IMR-90 (cell line): ENCODE measurements at regions not wholly inside any gene's neighbourhood (a gene's known extent, or its start where the extent isn't known, plus 50 kb on each side); places are given as distances from the start of the nearest gene placed in this dataset.

Experiments
- ATAC-seq: fragments of 200-7000 bp; cut with Tn5 transposase; 2 replicates; pipeline ENCODE4 v1.9.1; 2020; ENCODE audit warnings: low read depth, mild to moderate bottlenecking, moderate library complexity
- BruUV-seq: library from RNA; stranded (reverse); fragments of 400-500 nt; replicated peaks from 2 replicates; lab custom pipeline; 2021; lab: Mats Ljungman, UMichigan
- CTCF ChIA-PET: fragments of 300-600 bp; formaldehyde crosslinking; extraction: SDS; loops from one replicate; lab custom pipeline; 2021; ENCODE audit warnings: antibody characterized with exemption; lab: Yijun Ruan, JAX
- POLR2A ChIA-PET: fragments of 300-600 bp; sonication (Branson Sonifier 250); formaldehyde crosslinking; loops from one replicate; lab custom pipeline; 2022; ENCODE audit warnings: antibody characterized with exemption; ENCODE audit not compliant: unreplicated experiment; lab: Charles Lee
- DNase-seq: peaks from one replicate; pipeline ENCODE4 v3.0.0; 2013
- H2AFZ ChIP-seq: replicated peaks from 2 replicates; pipeline ENCODE3; 2013; ENCODE audit warnings: low read length, mild to moderate bottlenecking; ENCODE audit not compliant: poor library complexity
- H2AK5ac ChIP-seq: 2 replicates; pipeline ENCODE4 v1.6.1; 2013; ENCODE audit warnings: low read depth, low read length, inconsistent platforms
- H2AK9ac ChIP-seq: replicated peaks from 2 replicates; pipeline ENCODE3; 2013; ENCODE audit warnings: mild to moderate bottlenecking, low read depth, low read length, moderate library complexity; ENCODE audit not compliant: poor library complexity
- H2BK120ac ChIP-seq: 2 replicates; pipeline ENCODE4 v1.6.1; 2013; ENCODE audit warnings: low read depth, low read length, inconsistent platforms
- H2BK15ac ChIP-seq: 3 replicates; pipeline ENCODE4 v1.6.1; 2013; ENCODE audit warnings: low read depth, low read length, inconsistent platforms
- H2BK20ac ChIP-seq: 2 replicates; pipeline ENCODE4 v1.6.1; 2013; ENCODE audit warnings: low read depth, mild to moderate bottlenecking, inconsistent platforms, low read length, moderate library complexity
- H2BK5ac ChIP-seq: 2 replicates; pipeline ENCODE4 v1.6.1; 2013; ENCODE audit warnings: mild to moderate bottlenecking, low read depth, low read length, inconsistent platforms; ENCODE audit not compliant: poor library complexity, severe bottlenecking
- H3K14ac ChIP-seq: replicated peaks from 2 replicates; pipeline ENCODE4 v1.6.1; 2013; ENCODE audit warnings: low read depth, low read length, inconsistent platforms
- H3K18ac ChIP-seq: 2 replicates; pipeline ENCODE4 v1.6.1; 2013; ENCODE audit warnings: low read depth, low read length, control low read depth
- H3K23ac ChIP-seq: 2 replicates; pipeline ENCODE4 v1.6.1; 2013; ENCODE audit warnings: low read depth, low read length, inconsistent platforms
- H3K27ac ChIP-seq: 2 replicates; pipeline ENCODE4 v1.5.1; 2013; ENCODE audit warnings: mild to moderate bottlenecking, control low read depth, low read length; ENCODE audit not compliant: insufficient read depth
- H3K27me3 ChIP-seq: 2 replicates; pipeline ENCODE4 v1.6.1; 2013; ENCODE audit warnings: low read length; ENCODE audit not compliant: control insufficient read depth, insufficient read depth
- H3K36me3 ChIP-seq: 2 replicates; pipeline ENCODE4 v1.6.1; 2013; ENCODE audit warnings: low read length, mixed read lengths; ENCODE audit not compliant: control insufficient read depth, insufficient read depth
- H3K4ac ChIP-seq: 2 replicates; pipeline ENCODE4 v1.6.1; 2013; ENCODE audit warnings: low read depth, low read length, inconsistent platforms
- H3K4me1 ChIP-seq: 2 replicates; pipeline ENCODE4 v1.6.1; 2013; ENCODE audit warnings: low read length, mixed read lengths; ENCODE audit not compliant: control insufficient read depth, insufficient read depth
- H3K4me2 ChIP-seq: 2 replicates; pipeline ENCODE4 v1.6.1; 2013; ENCODE audit warnings: low read depth, mild to moderate bottlenecking, control low read depth, low read length, moderate library complexity
- H3K4me3 ChIP-seq: 2 replicates; pipeline ENCODE4 v1.5.1; 2013; ENCODE audit warnings: low read depth, mild to moderate bottlenecking, control low read depth, low read length, moderate library complexity; ENCODE audit not compliant: insufficient read depth
- H3K56ac ChIP-seq: 2 replicates; pipeline ENCODE4 v1.6.1; 2013; ENCODE audit warnings: low read length, inconsistent platforms; ENCODE audit not compliant: insufficient read depth; ENCODE audit errors: extremely low read depth
- H3K79me1 ChIP-seq, 2 experiments: 2 replicates each; pipeline ENCODE4 v1.6.1; 2013; ENCODE audit warnings: low read length in 2 of 2, inconsistent platforms in 1 of 2, low read depth in 1 of 2
- H3K9ac ChIP-seq: 2 replicates; pipeline ENCODE4 v1.6.1; 2013; ENCODE audit warnings: low read depth, low read length, control low read depth
- H3K9me1 ChIP-seq: 2 replicates; pipeline ENCODE4 v1.6.1; 2013; ENCODE audit warnings: low read length, inconsistent platforms; ENCODE audit not compliant: insufficient read depth
- H3K9me3 ChIP-seq: 2 replicates; pipeline ENCODE4 v1.6.1; 2013; ENCODE audit warnings: low read length; ENCODE audit not compliant: control insufficient read depth, insufficient read depth
- H4K20me1 ChIP-seq: 2 replicates; pipeline ENCODE4 v1.6.1; 2013; ENCODE audit warnings: low read length, inconsistent platforms; ENCODE audit not compliant: insufficient read depth
- H4K5ac ChIP-seq: 2 replicates; pipeline ENCODE4 v1.6.1; 2013; ENCODE audit warnings: mild to moderate bottlenecking, low read depth, low read length, control low read depth
- H4K8ac ChIP-seq, 2 experiments: 2 replicates each; pipeline ENCODE4 v1.6.1; 2013; ENCODE audit warnings: low read depth in 2 of 2, low read length in 2 of 2, control low read depth in 1 of 2, inconsistent platforms in 1 of 2
- H4K91ac ChIP-seq: 2 replicates; pipeline ENCODE4 v1.6.1; 2013; ENCODE audit warnings: low read depth, low read length, inconsistent platforms; ENCODE audit not compliant: insufficient read depth
- BHLHE40 ChIP-seq: fragments of 150-350 bp; IDR thresholded peaks from 2 replicates; pipeline ENCODE4 v1.6.1; 2016; ENCODE audit warnings: mild to moderate bottlenecking, low read depth, low read length
- CEBPB ChIP-seq: IDR thresholded peaks from 2 replicates; pipeline ENCODE4 v1.6.1; 2012; ENCODE audit warnings: low read depth, low read length, improper control_type of control experiment
- FOS ChIP-seq: fragments of 150-350 bp; IDR thresholded peaks from 2 replicates; pipeline ENCODE4 v1.6.1; 2016; ENCODE audit warnings: low read depth, low read length
- MAFK ChIP-seq: IDR thresholded peaks from 2 replicates; pipeline ENCODE4 v1.6.1; 2012; ENCODE audit warnings: low read depth, low read length, improper control_type of control experiment
- MAZ ChIP-seq: IDR thresholded peaks from 2 replicates; pipeline ENCODE4 v1.6.1; 2012; ENCODE audit warnings: low read depth, mild to moderate bottlenecking, low read length, improper control_type of control experiment, moderate library complexity, borderline replicate concordance
- MXI1 ChIP-seq: IDR thresholded peaks from 2 replicates; pipeline ENCODE4 v1.6.1; 2012; ENCODE audit warnings: low read depth, mild to moderate bottlenecking, low read length, moderate library complexity, borderline replicate concordance
- NFE2L2 ChIP-seq: fragments of 150-350 bp; IDR thresholded peaks from 2 replicates; pipeline ENCODE4 v1.6.1; 2016; ENCODE audit warnings: low read depth, mild to moderate bottlenecking, low read length
- POLR2A ChIP-seq: IDR thresholded peaks from 2 replicates; pipeline ENCODE4 v1.6.1; 2012; ENCODE audit warnings: mild to moderate bottlenecking, low read depth, low read length
- RAD21 ChIP-seq: IDR thresholded peaks from 2 replicates; pipeline ENCODE4 v1.6.1; 2012; ENCODE audit warnings: low read length, improper control_type of control experiment
- RCOR1 ChIP-seq: IDR thresholded peaks from 2 replicates; pipeline ENCODE4 v1.6.1; 2012; ENCODE audit warnings: mild to moderate bottlenecking, low read length, improper control_type of control experiment; ENCODE audit not compliant: insufficient replicate concordance
- RFX5 ChIP-seq: IDR thresholded peaks from 2 replicates; pipeline ENCODE4 v1.8.0; 2012; ENCODE audit warnings: low read depth, mild to moderate bottlenecking, low read length, moderate library complexity
- SMC3 ChIP-seq: fragments of 150-350 bp; IDR thresholded peaks from 2 replicates; pipeline ENCODE4 v1.6.1; 2016; ENCODE audit warnings: low read depth, mild to moderate bottlenecking, antibody characterized with exemption, low read length, moderate library complexity
- WGBS, 2 experiments: methylation state at CpG; one replicate each; pipeline versions ENCODE4 v1.1.5 to v1.1.7; 2013; ENCODE audit warnings: missing lambda C conversion rate in 2 of 2; ENCODE audit not compliant: insufficient read length in 1 of 2; ENCODE audit errors: extremely low coverage in 2 of 2; 5-methylcytosine and 5-hydroxymethylcytosine counted together
- dilution Hi-C: fragments of 300-500 bp; cut with HindIII; formaldehyde crosslinking; loops from one replicate; pipeline ENCODE4 v1.14.3; 2018; ENCODE audit warnings: low sequenced_read_pairs; ENCODE audit not compliant: unreplicated experiment
- in situ Hi-C: fragments of 300-500 bp; cut with MboI; formaldehyde crosslinking; loops from 3 replicates; pipeline ENCODE4 v1.14.3; 2019; ENCODE audit warnings: low sequenced_read_pairs, inconsistent platforms, mixed read lengths
- intact Hi-C: fragments of 100-400 bp; cut with micrococcal nuclease; formaldehyde crosslinking; loops from 2 replicates; pipeline ENCODE4 v1.10.0; 2022
- TF ChIP-seq, protein P1 (sequence below): conservative IDR thresholded peaks from 2 replicates; pipeline ENCODE4 v1.5.1; 2012; ENCODE audit warnings: mild to moderate bottlenecking, low read depth, low read length, improper control_type of control experiment
- TF ChIP-seq, protein P2 (sequence below): fragments of 150-350 bp; IDR thresholded peaks from 2 replicates; pipeline ENCODE4 v1.6.1; 2017; ENCODE audit warnings: mild to moderate bottlenecking, antibody characterized with exemption, low read length, low read depth
- TF ChIP-seq, protein P3 (sequence below): fragments of 150-350 bp; IDR thresholded peaks from 2 replicates; pipeline ENCODE4 v1.6.1; 2016; ENCODE audit warnings: low read depth, mild to moderate bottlenecking, low read length, moderate library complexity, borderline replicate concordance

DNA sequence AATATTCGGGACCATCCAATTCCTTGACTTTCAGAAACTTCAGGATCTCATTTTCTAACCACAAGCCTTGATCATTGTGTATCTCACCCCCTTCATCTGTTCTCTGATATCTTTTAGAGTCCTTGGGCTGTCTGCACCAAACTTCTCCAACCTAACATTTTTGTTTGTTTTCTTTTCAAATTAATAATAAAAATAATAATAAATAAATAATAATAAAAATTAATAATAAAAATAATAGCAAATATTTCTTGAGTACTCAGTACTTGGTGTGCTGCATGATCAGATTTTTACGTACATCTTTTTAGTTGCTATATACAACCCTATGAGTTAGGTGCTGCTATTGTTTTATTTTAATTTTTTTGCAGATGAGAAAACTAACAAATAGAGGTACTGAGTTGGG, 70.2 kb upstream of the TPRG1 start:
- H4K20me1 ChIP-seq = no peaks in the 10 kb centered on the region
- no TSS peak for BruUV-seq
- H4K5ac ChIP-seq = no peak overlapping the region
- peaks cover 4% of the 10 kb centered on the region for H3K27me3 ChIP-seq
- DNase-seq (no peak), ATAC-seq (no peak)
- no peaks in the 10 kb centered on the region for H3K9me1 ChIP-seq
- H3K4me1 ChIP-seq = no peaks in the 10 kb centered on the region
- WGBS, 2 experiments = no CpG with 5 or more reads among the region's 2 CpGs
- no peaks in the 10 kb centered on the region for H3K9me3 ChIP-seq
- H3K36me3 ChIP-seq = no peaks in the 10 kb centered on the region
- H2AK5ac ChIP-seq = no peak overlapping the region
- no peak overlapping the region for H2BK120ac ChIP-seq
- dilution Hi-C loops (no loop called here), intact Hi-C loops (no loop called here), in situ Hi-C loops (no loop called here)
- no peak overlapping the region for H3K14ac ChIP-seq
- TF ChIP-seq CEBPB = no peak
- TF ChIP-seq RCOR1 = no peak
- no peak for TF ChIP-seq SMC3
- TF ChIP-seq, protein P1, sequence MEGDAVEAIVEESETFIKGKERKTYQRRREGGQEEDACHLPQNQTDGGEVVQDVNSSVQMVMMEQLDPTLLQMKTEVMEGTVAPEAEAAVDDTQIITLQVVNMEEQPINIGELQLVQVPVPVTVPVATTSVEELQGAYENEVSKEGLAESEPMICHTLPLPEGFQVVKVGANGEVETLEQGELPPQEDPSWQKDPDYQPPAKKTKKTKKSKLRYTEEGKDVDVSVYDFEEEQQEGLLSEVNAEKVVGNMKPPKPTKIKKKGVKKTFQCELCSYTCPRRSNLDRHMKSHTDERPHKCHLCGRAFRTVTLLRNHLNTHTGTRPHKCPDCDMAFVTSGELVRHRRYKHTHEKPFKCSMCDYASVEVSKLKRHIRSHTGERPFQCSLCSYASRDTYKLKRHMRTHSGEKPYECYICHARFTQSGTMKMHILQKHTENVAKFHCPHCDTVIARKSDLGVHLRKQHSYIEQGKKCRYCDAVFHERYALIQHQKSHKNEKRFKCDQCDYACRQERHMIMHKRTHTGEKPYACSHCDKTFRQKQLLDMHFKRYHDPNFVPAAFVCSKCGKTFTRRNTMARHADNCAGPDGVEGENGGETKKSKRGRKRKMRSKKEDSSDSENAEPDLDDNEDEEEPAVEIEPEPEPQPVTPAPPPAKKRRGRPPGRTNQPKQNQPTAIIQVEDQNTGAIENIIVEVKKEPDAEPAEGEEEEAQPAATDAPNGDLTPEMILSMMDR = no peak
- TF ChIP-seq, protein P2, sequence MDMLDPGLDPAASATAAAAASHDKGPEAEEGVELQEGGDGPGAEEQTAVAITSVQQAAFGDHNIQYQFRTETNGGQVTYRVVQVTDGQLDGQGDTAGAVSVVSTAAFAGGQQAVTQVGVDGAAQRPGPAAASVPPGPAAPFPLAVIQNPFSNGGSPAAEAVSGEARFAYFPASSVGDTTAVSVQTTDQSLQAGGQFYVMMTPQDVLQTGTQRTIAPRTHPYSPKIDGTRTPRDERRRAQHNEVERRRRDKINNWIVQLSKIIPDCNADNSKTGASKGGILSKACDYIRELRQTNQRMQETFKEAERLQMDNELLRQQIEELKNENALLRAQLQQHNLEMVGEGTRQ = no peak
- no peak for TF ChIP-seq MAFK
- no peak for TF ChIP-seq FOS
- no peak for TF ChIP-seq RFX5
- TF ChIP-seq NFE2L2 = no peak
- TF ChIP-seq MAZ = no peak
- TF ChIP-seq BHLHE40 = no peak
- TF ChIP-seq MXI1 = no peak
- TF ChIP-seq, protein P3, sequence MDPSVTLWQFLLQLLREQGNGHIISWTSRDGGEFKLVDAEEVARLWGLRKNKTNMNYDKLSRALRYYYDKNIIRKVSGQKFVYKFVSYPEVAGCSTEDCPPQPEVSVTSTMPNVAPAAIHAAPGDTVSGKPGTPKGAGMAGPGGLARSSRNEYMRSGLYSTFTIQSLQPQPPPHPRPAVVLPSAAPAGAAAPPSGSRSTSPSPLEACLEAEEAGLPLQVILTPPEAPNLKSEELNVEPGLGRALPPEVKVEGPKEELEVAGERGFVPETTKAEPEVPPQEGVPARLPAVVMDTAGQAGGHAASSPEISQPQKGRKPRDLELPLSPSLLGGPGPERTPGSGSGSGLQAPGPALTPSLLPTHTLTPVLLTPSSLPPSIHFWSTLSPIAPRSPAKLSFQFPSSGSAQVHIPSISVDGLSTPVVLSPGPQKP = no peak
- TF ChIP-seq RAD21 = no peak
- no peak for TF ChIP-seq POLR2A
- no peaks in the 10 kb centered on the region for H3K79me1 ChIP-seq
- no peak overlapping the region for H2BK15ac ChIP-seq
- H3K4me3 ChIP-seq = no peak overlapping the region
- H2BK5ac ChIP-seq = no peak overlapping the region
- no peak overlapping the region for H3K9ac ChIP-seq
- no peak overlapping the region for H4K8ac ChIP-seq
- no peak overlapping the region for H2AK9ac ChIP-seq
- no peak overlapping the region for H2BK20ac ChIP-seq
- H2AFZ ChIP-seq = no peak overlapping the region
- no peak overlapping the region for H3K18ac ChIP-seq
- H3K27ac ChIP-seq = no peak overlapping the region
- H3K4me2 ChIP-seq = no peak overlapping the region
- no peak overlapping the region for H3K4ac ChIP-seq
- POLR2A ChIA-PET = no interaction called here
- no peak overlapping the region for H3K56ac ChIP-seq
- CTCF ChIA-PET = no interaction called here
- H4K91ac ChIP-seq = no peak overlapping the region
- H3K23ac ChIP-seq = no peak overlapping the region
